ENCODE measurements at regions not wholly inside any gene's neighbourhood (a gene's known extent, or its start where the extent isn't known, plus 50 kb on each side); places are given as distances from the start of the nearest gene placed in this dataset.
"Not testable (repeated sequence)": the region's sequence is repeated elsewhere in the genome, so short reads cannot be mapped to it uniquely, and the experiment has no call there.

DNA sequence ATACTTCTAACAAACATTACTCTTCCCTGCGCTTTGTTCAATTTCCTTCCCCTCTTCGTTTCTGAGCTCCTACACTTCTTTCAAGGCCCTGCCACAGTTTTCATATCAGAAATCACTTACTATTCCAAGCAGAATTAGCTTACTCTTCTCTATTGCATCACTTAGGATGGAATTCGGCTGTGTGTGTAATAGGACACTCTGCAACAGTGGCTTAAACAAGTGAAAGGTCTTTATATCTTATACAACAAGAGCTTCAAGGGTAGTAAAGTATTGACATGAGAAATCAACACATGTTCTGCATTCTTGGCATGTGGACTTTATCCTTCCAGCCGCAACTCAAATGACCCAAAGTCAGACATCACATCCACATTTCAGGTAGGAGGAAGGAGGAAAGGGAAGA, 279.6 kb downstream of the PCDH20 start:
- no peak for DNase-seq

DNA sequence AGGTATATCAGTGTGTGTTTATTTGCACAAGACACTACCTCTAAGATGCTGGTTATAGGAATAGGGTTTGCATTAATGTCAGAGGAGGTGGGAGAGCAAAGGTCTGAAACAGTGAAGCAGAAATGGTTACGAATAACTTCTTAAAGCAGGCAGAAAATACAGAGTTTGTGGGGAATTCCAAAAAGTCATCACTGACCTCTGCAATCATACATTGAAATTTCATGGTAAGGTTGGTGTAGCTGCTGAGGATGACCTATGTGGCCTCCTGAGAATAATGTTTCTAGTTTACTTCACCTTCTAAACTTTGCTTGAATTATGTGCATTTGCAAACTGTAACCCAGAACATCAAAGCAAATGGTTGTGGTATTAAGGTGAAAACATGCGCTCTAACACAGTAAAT, 280.1 kb downstream of the PCDH20 start:
- no peak for DNase-seq

DNA sequence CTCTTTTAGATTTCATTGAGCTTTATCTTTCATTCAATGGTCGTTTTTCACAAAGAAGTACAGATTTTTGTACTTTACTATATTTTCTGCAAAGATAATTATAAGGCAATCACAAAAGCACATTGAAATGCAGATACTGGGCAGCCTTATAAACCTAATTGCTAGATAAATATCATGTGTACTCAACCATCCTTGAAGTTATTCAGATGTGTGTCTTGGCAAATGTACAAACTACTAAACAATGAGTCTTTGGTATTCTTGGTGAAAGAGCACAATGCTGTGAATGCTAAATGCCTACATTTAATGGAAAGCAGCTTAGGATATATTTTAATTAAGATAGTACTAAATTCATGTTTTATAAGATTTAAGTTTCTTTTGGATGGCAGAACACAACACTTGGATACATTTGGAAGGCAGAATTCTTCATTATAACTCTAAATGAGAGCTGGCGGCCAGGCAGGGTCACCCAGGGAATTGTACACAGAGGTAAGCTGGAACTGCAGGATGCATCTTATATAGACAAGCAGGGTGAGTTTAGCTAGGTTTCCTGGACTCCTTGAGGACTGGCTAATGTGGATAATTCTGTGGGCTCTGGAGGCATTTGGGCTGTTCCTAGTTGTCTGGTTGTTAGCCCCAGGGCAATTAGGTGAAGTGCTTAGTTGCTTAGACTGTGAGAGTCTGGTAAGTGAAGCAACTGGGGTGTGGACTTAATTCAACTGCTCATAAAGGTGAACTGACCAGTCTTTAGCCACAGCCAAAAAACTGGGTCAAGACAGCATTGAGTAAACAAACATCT, 286.6 kb downstream of the PCDH20 start:
- DNase-seq = no peak

- DNase-seq = no peak
Measured at GRCh38 chr13:61123538-61124289, 291.9 kb downstream of the PCDH20 start.

- no peak for DNase-seq
Measured at GRCh38 chr13:61113140-61113658, 302.4 kb downstream of the PCDH20 start.

DNA sequence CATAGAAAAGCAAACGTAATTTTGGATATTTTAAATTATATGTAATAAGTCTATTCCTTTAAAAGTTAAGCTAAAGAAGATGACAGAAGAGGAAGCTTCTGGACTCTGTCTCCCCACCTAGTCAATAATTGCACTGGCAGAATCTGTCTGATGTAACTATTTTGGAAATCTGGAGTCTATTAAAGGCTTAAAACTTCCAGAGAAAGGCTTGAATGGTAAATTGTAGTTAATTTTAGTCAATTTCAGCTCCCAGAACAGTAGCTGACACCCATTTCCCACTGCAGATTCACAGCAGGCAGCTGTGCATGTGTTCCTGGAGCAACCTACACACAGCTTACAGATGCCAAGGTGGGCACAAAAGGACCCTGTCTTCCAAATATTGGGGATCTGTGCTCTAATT, 304.1 kb downstream of the PCDH20 start:
- DNase-seq = no peak

DNA sequence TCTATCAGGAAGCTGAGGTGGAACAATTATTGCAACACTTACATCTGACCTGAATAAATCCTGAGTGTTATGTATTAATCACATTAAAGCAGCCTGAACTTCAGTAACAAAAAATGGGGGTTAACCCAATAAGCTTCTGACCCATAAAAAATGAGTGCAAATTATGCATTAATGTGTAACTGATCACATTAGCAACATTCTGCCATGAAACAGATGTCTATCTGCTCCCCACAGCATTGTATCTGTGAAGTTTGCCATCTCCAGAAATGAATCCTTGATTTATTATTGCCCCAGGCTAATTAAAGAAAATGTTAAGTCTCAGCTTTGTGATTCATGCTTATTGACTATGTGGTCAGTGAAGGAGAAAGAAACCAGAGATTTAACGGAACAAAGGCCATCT, 304.9 kb downstream of the PCDH20 start:
- no peak for DNase-seq

DNA sequence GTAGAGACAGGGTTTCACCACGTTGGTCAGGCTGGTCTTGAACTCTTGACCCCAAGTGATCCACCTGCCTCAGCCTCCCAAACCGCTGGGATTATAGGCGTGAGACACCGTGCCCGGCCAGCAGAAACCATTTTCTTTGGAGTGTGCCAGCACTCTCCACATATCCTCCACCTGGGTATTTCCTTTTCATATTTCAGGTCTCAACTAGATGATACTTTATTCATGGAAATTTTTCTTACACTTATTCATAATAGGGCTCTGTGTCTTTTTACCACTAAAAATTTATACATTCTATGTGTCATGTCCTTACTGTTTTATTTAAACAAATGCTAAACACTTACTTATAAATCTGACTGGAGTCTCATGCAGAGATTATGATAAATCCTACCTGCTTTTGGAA, 305.9 kb downstream of the PCDH20 start:
- DNase-seq = no peak

DNA sequence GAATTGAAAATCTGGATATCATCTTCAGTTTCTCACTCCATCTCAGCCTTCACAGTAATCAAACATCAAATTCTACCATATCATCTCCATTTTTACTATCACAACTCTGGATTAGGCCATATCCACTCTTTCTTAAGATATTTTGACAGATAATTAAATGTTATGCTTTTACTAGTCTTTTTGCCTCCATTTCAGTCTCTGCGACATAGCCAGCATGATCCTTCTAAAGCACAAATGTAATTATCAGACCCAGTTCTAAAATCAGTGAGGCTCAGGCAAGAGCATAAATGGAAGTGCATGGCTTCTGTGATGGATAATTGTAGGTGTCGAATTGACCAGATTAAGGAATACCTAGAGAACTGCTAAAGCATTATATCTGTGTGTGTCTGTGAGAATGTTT, 307.7 kb downstream of the PCDH20 start:
- DNase-seq = no peak

DNA sequence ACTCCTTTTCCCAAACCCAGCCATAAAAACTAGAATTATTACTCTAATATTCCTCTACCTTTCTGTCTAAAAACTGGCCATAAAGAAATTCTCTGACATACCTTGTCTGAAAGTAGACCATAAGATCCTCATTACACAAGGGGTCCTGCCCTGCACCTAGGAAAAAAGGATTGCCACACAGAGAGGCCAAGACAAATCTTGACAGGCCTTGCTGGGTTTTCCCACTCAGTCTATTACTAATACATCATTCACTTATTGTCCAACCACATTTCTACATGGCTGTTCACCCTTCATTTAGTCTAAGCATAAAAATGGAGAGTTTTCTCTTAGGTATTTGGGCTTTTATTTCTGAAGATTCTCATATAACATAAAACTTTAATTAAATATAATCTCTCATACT, 319.8 kb downstream of the PCDH20 start:
- no peak for DNase-seq

- DNase-seq = no peak
Measured at GRCh38 chr13:61094865-61095264, 320.8 kb downstream of the PCDH20 start.

GRCh38 chr13:61089894-61090293, 325.8 kb downstream of the PCDH20 start:
- DNase-seq = not testable (repeated sequence)

- DNase-seq = no peak
Measured at GRCh38 chr13:61086087-61086486, 329.6 kb downstream of the PCDH20 start.

DNA sequence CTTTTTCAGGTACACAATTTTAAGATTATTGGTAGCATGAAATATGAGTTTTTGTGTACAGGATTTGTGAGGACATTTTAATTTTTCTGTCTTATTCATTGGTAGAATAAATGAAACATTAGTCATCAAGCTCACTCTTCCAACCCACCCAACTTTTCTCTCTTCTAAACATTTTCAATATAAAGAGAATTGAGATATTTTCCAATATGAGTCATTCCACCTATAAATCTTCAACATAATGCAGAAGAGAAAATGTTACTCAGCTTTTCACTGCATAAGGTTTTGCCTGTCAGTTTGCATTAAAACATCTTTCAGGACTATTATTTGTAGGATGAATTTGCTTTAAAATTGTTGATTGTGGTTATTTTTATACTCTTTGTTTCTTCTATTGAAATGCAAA, 330.7 kb downstream of the PCDH20 start:
- no peak for DNase-seq

GRCh38 chr13:61078976-61079770, 336.5 kb downstream of the PCDH20 start:
- DNase-seq = no peak

GRCh38 chr13:61052175-61052574, 363.5 kb downstream of the PCDH20 start:
- no peak for DNase-seq

GRCh38 chr13:61045251-61045650, 370.4 kb downstream of the PCDH20 start:
- no peak for DNase-seq

GRCh38 chr13:61040181-61040580, 375.5 kb downstream of the PCDH20 start:
- no peak for DNase-seq

GRCh38 chr13:61039302-61039701, 376.3 kb downstream of the PCDH20 start:
- DNase-seq = no peak

DNA sequence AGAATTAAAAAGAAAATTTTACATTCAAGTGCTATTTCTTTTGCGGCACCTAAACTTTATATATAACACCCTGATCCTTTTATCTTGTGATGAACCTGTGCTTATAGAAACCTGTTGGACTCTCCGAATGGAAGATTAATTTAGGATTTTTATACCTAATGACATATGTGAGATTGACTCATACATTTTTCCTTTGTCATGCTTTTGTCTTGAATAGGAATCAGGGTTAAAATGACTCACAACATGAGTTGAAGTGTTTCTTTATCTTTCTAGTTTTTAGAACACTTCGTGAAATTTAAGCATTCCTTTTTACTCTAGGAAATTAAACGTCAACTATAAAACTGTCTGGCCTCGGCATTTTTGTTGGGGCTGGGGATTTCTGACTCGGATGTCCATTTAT, 378.9 kb downstream of the PCDH20 start:
- no peak for DNase-seq

GRCh38 chr13:61030445-61030844, 385.2 kb downstream of the PCDH20 start:
- DNase-seq = no peak

DNA sequence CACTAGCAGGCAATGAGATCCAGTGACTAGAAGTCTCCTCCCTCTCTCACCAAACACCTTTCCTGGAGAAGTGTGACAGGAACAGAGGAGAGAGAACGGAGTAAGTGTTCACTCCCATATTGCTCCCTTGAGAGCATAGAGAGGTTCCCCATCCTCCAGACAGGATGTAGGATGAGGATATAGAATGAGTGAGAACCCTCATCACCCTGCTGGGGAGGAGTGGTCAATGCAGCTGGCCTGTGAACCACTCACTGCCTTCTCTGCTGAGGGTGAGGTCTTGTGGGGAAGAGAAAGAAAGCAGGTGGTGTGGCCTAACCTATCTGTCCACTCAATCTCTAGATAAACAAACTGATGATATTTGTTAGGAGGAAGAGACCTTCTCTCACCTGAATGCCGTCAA, 386.6 kb downstream of the PCDH20 start:
- no peak for DNase-seq

DNA sequence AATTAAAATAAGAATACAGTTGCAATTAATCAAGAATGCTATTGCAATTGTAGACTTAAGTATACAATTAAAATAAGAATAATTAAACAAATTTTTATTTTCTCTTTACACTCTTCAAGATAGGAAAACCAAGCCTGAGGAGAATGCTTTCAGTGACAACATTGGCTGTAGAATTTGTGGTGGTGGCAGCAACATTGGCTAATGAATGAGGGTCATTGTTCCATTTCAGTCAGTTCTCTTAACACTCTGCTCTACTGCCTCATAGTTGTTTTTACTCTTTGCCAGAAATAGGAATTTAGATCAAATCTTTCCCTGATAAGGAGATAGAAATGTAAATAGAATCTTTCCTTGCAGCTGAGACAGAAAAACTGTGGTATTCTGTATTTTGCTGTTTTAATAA, 391.6 kb downstream of the PCDH20 start:
- DNase-seq = no peak

All from right kidney (tissue), 1 donor.